Activated CD4-positive, CD25-positive, alpha-beta regulatory T cell treated with anti-CD3 and anti-CD28 coated beads, Interleukin-2, amount 50 U/mL, for 16 hours (primary cell): ENCODE measurements at regions not wholly inside any gene's neighbourhood (a gene's known extent, or its start where the extent isn't known, plus 50 kb on each side); places are given as distances from the start of the nearest gene placed in this dataset.
"Not testable (repeated sequence)": the region's sequence is repeated elsewhere in the genome, so short reads cannot be mapped to it uniquely, and the experiment has no call there.

Source experiments
- DNase-seq: peaks from one replicate; pipeline ENCODE4 v3.0.0-alpha.2; 2020; ENCODE audit warnings: low read depth, low spot score

GRCh38 chr4:181046809-181047208, 1196.4 kb upstream of the TENM3 start:
- DNase-seq = no peak

GRCh38 chr4:181051931-181052330, 1191.3 kb upstream of the TENM3 start:
- DNase-seq = no peak

GRCh38 chr4:181061787-181062186, 1181.4 kb upstream of the TENM3 start:
- no peak for DNase-seq

GRCh38 chr4:181063212-181063611, 1180.0 kb upstream of the TENM3 start:
- DNase-seq = no peak

GRCh38 chr4:181077341-181077740, 1165.9 kb upstream of the TENM3 start:
- DNase-seq = no peak

GRCh38 chr4:181078196-181078595, 1165.0 kb upstream of the TENM3 start:
- DNase-seq = no peak

- DNase-seq = no peak
These were observed 1159.3 kb upstream of the TENM3 start for GRCh38 chr4:181083757-181084361.

- no peak for DNase-seq
These were observed 1157.6 kb upstream of the TENM3 start for GRCh38 chr4:181085557-181085956.

- DNase-seq = no peak
These were observed 1137.7 kb upstream of the TENM3 start for GRCh38 chr4:181105487-181105886.

GRCh38 chr4:181106398-181106797, 1136.8 kb upstream of the TENM3 start:
- DNase-seq = no peak

GRCh38 chr4:181108237-181108636, 1135.0 kb upstream of the TENM3 start:
- DNase-seq = no peak

- DNase-seq = no peak
These were observed 1124.0 kb upstream of the TENM3 start for GRCh38 chr4:181119186-181119585.

GRCh38 chr4:181121733-181122132, 1121.5 kb upstream of the TENM3 start:
- DNase-seq = no peak

- no peak for DNase-seq
These were observed 1116.0 kb upstream of the TENM3 start for GRCh38 chr4:181127171-181127570.

GRCh38 chr4:181130317-181130716, 1112.9 kb upstream of the TENM3 start:
- not testable (repeated sequence) for DNase-seq

GRCh38 chr4:181137351-181137750, 1105.9 kb upstream of the TENM3 start:
- DNase-seq = no peak

GRCh38 chr4:181138116-181138515, 1105.1 kb upstream of the TENM3 start:
- DNase-seq = no peak

- DNase-seq = no peak
These were observed 1103.1 kb upstream of the TENM3 start for GRCh38 chr4:181140037-181140603.

- peak; percentile 29 for DNase-seq
These were observed 1099.8 kb upstream of the TENM3 start for GRCh38 chr4:181143250-181143854.

- no peak for DNase-seq
These were observed 1097.2 kb upstream of the TENM3 start for GRCh38 chr4:181146051-181146450.

GRCh38 chr4:181147416-181147951, 1095.7 kb upstream of the TENM3 start:
- DNase-seq = no peak

GRCh38 chr4:181148470-181148869, 1094.7 kb upstream of the TENM3 start:
- DNase-seq = no peak

GRCh38 chr4:181150191-181150590, 1093.0 kb upstream of the TENM3 start:
- no peak for DNase-seq
